ENCODE measurements at regions not wholly inside any gene's neighbourhood (a gene's known extent, or its start where the extent isn't known, plus 50 kb on each side); places are given as distances from the start of the nearest gene placed in this dataset.

DNA sequence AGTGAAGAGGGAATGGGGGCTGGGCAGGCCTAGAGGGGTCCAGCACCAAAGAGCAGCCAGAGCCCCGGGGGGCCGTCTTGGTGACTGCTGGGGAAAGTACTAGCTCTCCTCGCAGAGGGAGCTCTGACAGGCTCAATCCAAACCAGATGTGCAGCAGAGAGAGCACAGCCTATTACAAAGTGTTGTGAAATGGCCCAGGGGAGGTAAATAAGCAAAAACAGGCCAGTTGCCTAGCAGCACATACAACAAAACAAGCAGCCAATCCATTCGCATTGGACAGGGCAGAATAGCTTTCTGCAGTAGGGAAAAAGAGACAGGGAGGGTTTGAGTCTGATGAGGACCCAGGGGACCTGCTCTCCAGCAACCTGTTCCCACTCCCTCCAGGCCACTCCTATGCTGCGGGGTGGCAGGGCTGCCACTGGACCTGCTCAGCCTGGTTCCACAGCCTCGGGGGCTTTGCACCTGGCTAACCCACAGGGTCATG lies 239.6 kb upstream of the FGGY start:
- TF ChIP-seq, protein P1, sequence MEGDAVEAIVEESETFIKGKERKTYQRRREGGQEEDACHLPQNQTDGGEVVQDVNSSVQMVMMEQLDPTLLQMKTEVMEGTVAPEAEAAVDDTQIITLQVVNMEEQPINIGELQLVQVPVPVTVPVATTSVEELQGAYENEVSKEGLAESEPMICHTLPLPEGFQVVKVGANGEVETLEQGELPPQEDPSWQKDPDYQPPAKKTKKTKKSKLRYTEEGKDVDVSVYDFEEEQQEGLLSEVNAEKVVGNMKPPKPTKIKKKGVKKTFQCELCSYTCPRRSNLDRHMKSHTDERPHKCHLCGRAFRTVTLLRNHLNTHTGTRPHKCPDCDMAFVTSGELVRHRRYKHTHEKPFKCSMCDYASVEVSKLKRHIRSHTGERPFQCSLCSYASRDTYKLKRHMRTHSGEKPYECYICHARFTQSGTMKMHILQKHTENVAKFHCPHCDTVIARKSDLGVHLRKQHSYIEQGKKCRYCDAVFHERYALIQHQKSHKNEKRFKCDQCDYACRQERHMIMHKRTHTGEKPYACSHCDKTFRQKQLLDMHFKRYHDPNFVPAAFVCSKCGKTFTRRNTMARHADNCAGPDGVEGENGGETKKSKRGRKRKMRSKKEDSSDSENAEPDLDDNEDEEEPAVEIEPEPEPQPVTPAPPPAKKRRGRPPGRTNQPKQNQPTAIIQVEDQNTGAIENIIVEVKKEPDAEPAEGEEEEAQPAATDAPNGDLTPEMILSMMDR (IDR thresholded peaks at IDR 0.05) = no peak
- TF ChIP-seq POLR2AphosphoS5 (IDR thresholded peaks at IDR 0.05; ENCODE audit: low read depth, low read length) = no peak
